Parathyroid adenoma (tissue), 2 donors: ENCODE measurements at regions not wholly inside any gene's neighbourhood (a gene's known extent, or its start where the extent isn't known, plus 50 kb on each side); places are given as distances from the start of the nearest gene placed in this dataset.
"Not testable (repeated sequence)": the region's sequence is repeated elsewhere in the genome, so short reads cannot be mapped to it uniquely, and the experiment has no call there.

Source experiments
- H2AFZ ChIP-seq: fragments of 300-600 bp; sonication (generic); one replicate; pipeline ENCODE4 v1.7.0; 2017; ENCODE audit warnings: antibody characterized with exemption, mild to moderate bottlenecking
- H3K27ac ChIP-seq: fragments of 300-600 bp; sonication (generic); one replicate; pipeline ENCODE4 v1.7.0; 2017
- H3K27me3 ChIP-seq: fragments of 300-600 bp; sonication (generic); one replicate; pipeline ENCODE4 v1.7.0; 2017; ENCODE audit warnings: low read length; ENCODE audit not compliant: control insufficient read depth, insufficient read depth
- H3K36me3 ChIP-seq: fragments of 300-600 bp; sonication (generic); one replicate; pipeline ENCODE4 v1.7.0; 2017; ENCODE audit warnings: low read length; ENCODE audit not compliant: control insufficient read depth, insufficient read depth
- H3K4me1 ChIP-seq: fragments of 300-600 bp; sonication (generic); one replicate; pipeline ENCODE4 v1.7.0; 2017; ENCODE audit warnings: control low read depth
- H3K4me2 ChIP-seq: fragments of 300-600 bp; sonication (generic); one replicate; pipeline ENCODE4 v1.7.0; 2017; ENCODE audit warnings: low read length
- H3K4me3 ChIP-seq: fragments of 300-600 bp; sonication (generic); one replicate; pipeline ENCODE4 v1.7.0; 2017; ENCODE audit warnings: low read depth, low read length
- H3K79me2 ChIP-seq: fragments of 300-600 bp; sonication (generic); one replicate; pipeline ENCODE4 v1.7.0; 2017; ENCODE audit warnings: control low read depth
- H3K9ac ChIP-seq: fragments of 300-600 bp; sonication (generic); one replicate; pipeline ENCODE4 v1.7.0; 2017; ENCODE audit warnings: mild to moderate bottlenecking
- H3K9me3 ChIP-seq: fragments of 300-600 bp; sonication (generic); one replicate; pipeline ENCODE4 v1.7.0; 2017; ENCODE audit warnings: low read length; ENCODE audit not compliant: control insufficient read depth
- TF ChIP-seq, protein P1 (sequence below): fragments of 300-600 bp; sonication (generic); IDR thresholded peaks from one replicate; pipeline ENCODE4 v1.7.0; 2017; ENCODE audit warnings: antibody characterized with exemption, mild to moderate bottlenecking
- donor health status: primary hyperparathyroidism.

DNA sequence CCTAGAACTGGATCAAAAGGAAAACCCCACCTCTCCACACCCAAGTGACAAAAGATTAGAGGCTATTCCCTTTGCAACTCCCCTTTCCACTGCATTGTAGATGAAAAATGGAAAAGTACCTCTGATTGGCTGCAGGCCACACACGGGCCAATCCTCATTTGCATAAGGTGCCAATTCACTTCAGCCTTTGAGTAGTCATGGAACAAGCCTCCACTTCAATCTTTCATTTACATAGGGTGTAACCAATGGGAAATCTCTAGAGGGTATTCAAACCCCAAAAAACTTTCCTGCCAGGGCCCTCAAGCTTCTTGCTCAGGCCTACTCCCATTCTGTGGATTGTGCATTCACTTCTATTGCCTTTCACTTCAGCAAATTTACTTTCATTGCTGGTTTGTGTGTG, 122.3 kb upstream of the KCND3 start:
- H3K27me3 ChIP-seq = no peaks in the 10 kb centered on the region
- no peaks in the 10 kb centered on the region for H3K36me3 ChIP-seq
- H2AFZ ChIP-seq = no peak overlapping the region
- TF ChIP-seq, protein P1, sequence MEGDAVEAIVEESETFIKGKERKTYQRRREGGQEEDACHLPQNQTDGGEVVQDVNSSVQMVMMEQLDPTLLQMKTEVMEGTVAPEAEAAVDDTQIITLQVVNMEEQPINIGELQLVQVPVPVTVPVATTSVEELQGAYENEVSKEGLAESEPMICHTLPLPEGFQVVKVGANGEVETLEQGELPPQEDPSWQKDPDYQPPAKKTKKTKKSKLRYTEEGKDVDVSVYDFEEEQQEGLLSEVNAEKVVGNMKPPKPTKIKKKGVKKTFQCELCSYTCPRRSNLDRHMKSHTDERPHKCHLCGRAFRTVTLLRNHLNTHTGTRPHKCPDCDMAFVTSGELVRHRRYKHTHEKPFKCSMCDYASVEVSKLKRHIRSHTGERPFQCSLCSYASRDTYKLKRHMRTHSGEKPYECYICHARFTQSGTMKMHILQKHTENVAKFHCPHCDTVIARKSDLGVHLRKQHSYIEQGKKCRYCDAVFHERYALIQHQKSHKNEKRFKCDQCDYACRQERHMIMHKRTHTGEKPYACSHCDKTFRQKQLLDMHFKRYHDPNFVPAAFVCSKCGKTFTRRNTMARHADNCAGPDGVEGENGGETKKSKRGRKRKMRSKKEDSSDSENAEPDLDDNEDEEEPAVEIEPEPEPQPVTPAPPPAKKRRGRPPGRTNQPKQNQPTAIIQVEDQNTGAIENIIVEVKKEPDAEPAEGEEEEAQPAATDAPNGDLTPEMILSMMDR = no peak
- no peak overlapping the region for H3K4me2 ChIP-seq
- no peaks in the 10 kb centered on the region for H3K79me2 ChIP-seq
- H3K9ac ChIP-seq = no peak overlapping the region
- no peak overlapping the region for H3K27ac ChIP-seq
- H3K4me1 ChIP-seq = no peaks in the 10 kb centered on the region
- no peaks in the 10 kb centered on the region for H3K9me3 ChIP-seq
- H3K4me3 ChIP-seq = no peak overlapping the region

DNA sequence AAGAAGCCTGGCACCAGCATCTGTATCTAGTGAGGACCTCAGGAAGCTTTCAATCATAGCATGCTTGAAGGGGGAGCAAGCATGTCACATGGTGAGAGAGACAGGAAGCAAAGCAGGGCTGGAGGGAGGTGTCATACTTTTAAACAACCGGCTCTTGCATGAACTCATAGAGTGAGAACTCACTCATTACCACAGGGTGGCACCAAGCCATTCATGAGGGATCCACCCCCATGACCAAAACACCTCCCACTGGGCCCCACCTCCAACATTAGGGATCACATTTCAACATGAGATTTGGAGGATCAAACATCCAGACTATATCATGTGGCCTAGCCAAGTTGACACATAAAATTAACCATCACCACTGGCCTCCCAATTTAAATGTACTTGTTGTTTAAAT, 125.1 kb upstream of the KCND3 start:
- Histone ChIP-seq H3K4me2 (no peak overlapping the region), H3K4me3 (no peak overlapping the region), H3K36me3 (no peaks in the 10 kb centered on the region), H3K27ac (no peak overlapping the region), H3K27me3 (no peaks in the 10 kb centered on the region), H3K9ac (no peak overlapping the region), H3K79me2 (no peaks in the 10 kb centered on the region), H3K9me3 (no peaks in the 10 kb centered on the region), H2AFZ (no peak overlapping the region), H3K4me1 (no peaks in the 10 kb centered on the region)
- TF ChIP-seq, protein P1 = no peak

DNA sequence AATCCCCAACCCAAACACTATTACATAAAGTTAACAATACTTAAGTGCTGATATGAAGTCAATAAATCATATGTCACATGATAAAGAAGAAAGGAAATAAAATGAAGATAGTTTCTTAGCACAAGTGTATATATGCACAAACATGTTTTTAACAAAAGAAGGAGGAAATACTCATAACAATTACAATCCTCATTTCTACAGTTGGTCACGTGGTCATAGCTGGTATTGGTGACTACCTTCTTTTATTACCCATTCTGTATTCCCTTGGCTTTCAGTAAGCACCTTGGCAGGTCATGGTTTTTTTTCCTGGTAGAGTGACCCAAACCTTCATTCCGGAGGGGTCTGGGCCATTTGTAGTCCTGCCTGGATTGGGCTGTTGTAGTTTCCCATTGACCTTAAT, 137.1 kb upstream of the KCND3 start:
- H3K4me1 ChIP-seq = no peaks in the 10 kb centered on the region
- TF ChIP-seq, protein P1 = no peak
- no peak overlapping the region for H3K27ac ChIP-seq
- no peak overlapping the region for H3K4me3 ChIP-seq
- no peak overlapping the region for H3K4me2 ChIP-seq
- no peak overlapping the region for H2AFZ ChIP-seq
- H3K9ac ChIP-seq = no peak overlapping the region
- no peaks in the 10 kb centered on the region for H3K36me3 ChIP-seq
- H3K9me3 ChIP-seq = no peaks in the 10 kb centered on the region
- H3K79me2 ChIP-seq = no peaks in the 10 kb centered on the region
- H3K27me3 ChIP-seq = no peaks in the 10 kb centered on the region

DNA sequence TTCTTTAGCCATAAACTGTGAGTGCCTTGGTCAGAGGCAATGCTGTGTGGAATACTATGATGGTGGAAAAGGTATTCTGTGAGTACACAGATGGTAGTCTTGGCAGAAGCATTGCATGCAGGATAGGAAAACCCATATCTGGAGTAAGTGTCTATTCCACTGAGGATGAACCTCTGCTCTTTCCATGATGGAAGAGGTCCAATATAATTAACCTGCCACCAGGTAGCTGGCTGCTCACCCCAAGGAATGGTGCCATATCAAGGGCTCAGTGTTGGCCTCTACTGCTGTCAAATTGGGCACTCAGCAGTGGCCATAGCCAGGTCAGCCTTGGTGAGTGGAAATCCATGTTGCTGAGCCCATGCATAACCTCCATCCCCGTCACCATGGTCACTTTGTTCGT, 138.1 kb upstream of the KCND3 start:
- not testable (repeated sequence) for H3K27ac ChIP-seq, H3K9me3 ChIP-seq, H3K4me3 ChIP-seq, H3K27me3 ChIP-seq, H3K4me2 ChIP-seq, H3K4me1 ChIP-seq, H3K36me3 ChIP-seq, H3K9ac ChIP-seq, H3K79me2 ChIP-seq, H2AFZ ChIP-seq

DNA sequence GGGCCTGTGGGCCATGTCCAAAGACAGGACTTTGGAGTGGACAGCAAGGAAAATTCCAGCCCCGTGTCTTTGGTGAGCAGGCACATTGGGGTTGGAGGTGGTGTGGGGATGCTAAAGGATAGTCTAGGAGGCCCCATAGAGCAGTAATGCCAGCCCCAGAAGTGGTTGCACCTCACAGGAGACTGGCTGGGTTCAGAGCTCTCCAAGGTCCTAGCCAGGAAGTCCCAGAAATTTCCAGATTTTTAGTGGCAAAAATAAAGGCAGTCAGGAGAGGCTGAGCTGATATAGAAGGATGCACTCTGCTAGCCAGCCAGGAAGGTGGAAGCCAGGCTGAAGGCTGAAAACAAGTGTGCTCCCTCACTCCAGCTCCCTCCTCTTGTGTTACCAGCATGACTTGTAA, 144.0 kb upstream of the KCND3 start:
- Histone ChIP-seq H3K9ac (no peak overlapping the region), H3K27ac (no peak overlapping the region), H3K4me2 (no peak overlapping the region), H3K4me3 (no peak overlapping the region), H3K9me3 (no peaks in the 10 kb centered on the region), H2AFZ (no peak overlapping the region), H3K36me3 (no peaks in the 10 kb centered on the region), H3K27me3 (no peaks in the 10 kb centered on the region), H3K4me1 (no peaks in the 10 kb centered on the region), H3K79me2 (no peaks in the 10 kb centered on the region)
- TF ChIP-seq, protein P1 = no peak
